GM12878 (cell line): ENCODE measurements at regions not wholly inside any gene's neighbourhood (a gene's known extent, or its start where the extent isn't known, plus 50 kb on each side); places are given as distances from the start of the nearest gene placed in this dataset.

ENCODE experiments used
- ATAC-seq: fragments of 200-7000 bp; cut with Tn5 transposase; 3 replicates; pipeline ENCODE4 v1.9.1; 2020; ENCODE audit warnings: mild to moderate bottlenecking, moderate library complexity
- BruUV-seq: library from RNA; stranded (reverse); fragments of 400-500 nt; replicated peaks from 2 replicates; lab custom pipeline; 2021; lab: Mats Ljungman, UMichigan
- CTCF ChIA-PET: fragments of 300-600 bp; sonication (Branson Sonifier 250); formaldehyde crosslinking; extraction: SDS; loops from one replicate; lab custom pipeline; 2021; ENCODE audit warnings: inconsistent platforms; lab: Yijun Ruan, JAX
- POLR2A ChIA-PET: fragments of 350-600 bp; formaldehyde crosslinking; extraction: SDS; loops from one replicate; lab custom pipeline; 2021; ENCODE audit warnings: inconsistent platforms; lab: Charles Lee
- RAD21 ChIA-PET: fragments of 300-600 bp; sonication (Branson Sonifier 250); formaldehyde crosslinking; loops from one replicate; lab custom pipeline; 2023; ENCODE audit warnings: antibody characterized with exemption; ENCODE audit not compliant: unreplicated experiment; lab: Charles Lee
- SMC1A ChIA-PET: fragments of 300-600 bp; sonication (Branson Sonifier 250); formaldehyde crosslinking; loops from one replicate; lab custom pipeline; 2023; ENCODE audit not compliant: unreplicated experiment, uncharacterized antibody; lab: Charles Lee
- DNase-seq: peaks from one replicate; pipeline ENCODE4 v3.0.0-alpha.2; 2011; ENCODE audit warnings: low read depth, low spot score
- FAIRE-seq: peaks from 3 replicates; lab custom pipeline; 2011; peaks lifted over from hg19 to GRCh38; lab: Jason Lieb, UNC
- H2AFZ ChIP-seq: 2 replicates; pipeline ENCODE4 v1.6.0; 2011; ENCODE audit warnings: low read depth, low read length, control low read depth; ENCODE audit not compliant: control insufficient read depth
- H3K27ac ChIP-seq: 2 replicates; pipeline ENCODE4 v1.5.1; 2011; ENCODE audit warnings: control low read depth; ENCODE audit not compliant: control insufficient read depth, insufficient read depth
- H3K27me3 ChIP-seq, 2 experiments: replicated peaks in 1 of 2; 2 replicates each; pipeline versions ENCODE4 v1.6.0 to v1.6.1; 2011; ENCODE audit warnings: low read length in 1 of 2; ENCODE audit not compliant: control insufficient read depth in 2 of 2, insufficient read depth in 2 of 2
- H3K36me3 ChIP-seq, 2 experiments: 2 replicates each; pipeline ENCODE4 v1.5.1; 2011; ENCODE audit warnings: low read length in 1 of 2; ENCODE audit not compliant: control insufficient read depth in 2 of 2, insufficient read depth in 2 of 2
- H3K4me1 ChIP-seq: 2 replicates; pipeline ENCODE4 v1.6.1; 2011; ENCODE audit warnings: mild to moderate bottlenecking, low read length, moderate library complexity, mixed read lengths; ENCODE audit not compliant: control insufficient read depth, insufficient read depth
- H3K4me2 ChIP-seq: 2 replicates; pipeline ENCODE4 v1.6.0; 2011; ENCODE audit warnings: control low read depth; ENCODE audit not compliant: control insufficient read depth, insufficient read depth
- H3K4me3 ChIP-seq: fragments of 200-600 bp; sonication (generic); 2 replicates; pipeline ENCODE4 v1.5.1; 2016
- H3K79me2 ChIP-seq: 2 replicates; pipeline ENCODE4 v1.6.0; 2011; ENCODE audit warnings: low read length; ENCODE audit not compliant: control insufficient read depth, insufficient read depth
- H3K9ac ChIP-seq: 2 replicates; pipeline ENCODE4 v1.8.0; 2011; ENCODE audit warnings: low read length, control low read depth, mixed read lengths; ENCODE audit not compliant: control insufficient read depth, insufficient read depth
- H3K9me3 ChIP-seq: replicated peaks from 3 replicates; pipeline ENCODE4 v1.5.1; 2011; ENCODE audit warnings: mild to moderate bottlenecking, low read length; ENCODE audit not compliant: control insufficient read depth, insufficient read depth
- H4K20me1 ChIP-seq: 2 replicates; pipeline ENCODE4 v1.6.0; 2011; ENCODE audit not compliant: control insufficient read depth, insufficient read depth
- BACH1 ChIP-seq: fragments of 450-650 bp; IDR thresholded peaks from 2 replicates; pipeline ENCODE4 v1.6.1; 2017; ENCODE audit warnings: mild to moderate bottlenecking, borderline replicate concordance
- BHLHE40 ChIP-seq, 2 experiments: fragments of 450-650 bp in 1 of 2; IDR thresholded peaks; 2 replicates each; pipeline ENCODE4 v1.6.1; 2011 to 2017; ENCODE audit warnings: low read depth in 2 of 2, borderline replicate concordance in 1 of 2, improper control_type of control experiment in 1 of 2, low read length in 1 of 2, mild to moderate bottlenecking in 1 of 2
- CEBPB ChIP-seq, 2 experiments: fragments of 150-350 bp in 1 of 2; IDR thresholded peaks; 2 replicates each; pipeline ENCODE4 v1.6.1; 2012 to 2014; ENCODE audit warnings: low read depth in 2 of 2, low read length in 2 of 2, borderline replicate concordance in 1 of 2, inconsistent platforms in 1 of 2
- EED ChIP-seq: sonication (generic); IDR thresholded peaks from 2 replicates; pipeline ENCODE4 v1.6.1; 2016; ENCODE audit warnings: antibody characterized with exemption, low read depth
- FOS ChIP-seq: IDR thresholded peaks from 3 replicates; pipeline ENCODE4 v1.6.1; 2011; ENCODE audit warnings: borderline replicate concordance; ENCODE audit not compliant: insufficient read length; ENCODE audit errors: extremely low read depth
- HDAC6 ChIP-seq: fragments of 200-600 bp; sonication (generic); IDR thresholded peaks from one replicate; pipeline ENCODE4 v1.8.0; 2017; ENCODE audit warnings: antibody characterized with exemption; ENCODE audit not compliant: unreplicated experiment
- HDGF ChIP-seq: fragments of 450-650 bp; IDR thresholded peaks from 2 replicates; pipeline ENCODE4 v1.6.1; 2016; ENCODE audit warnings: antibody characterized with exemption
- LARP7 ChIP-seq: fragments of 450-650 bp; IDR thresholded peaks from 2 replicates; pipeline ENCODE4 v1.6.1; 2017; ENCODE audit warnings: mild to moderate bottlenecking
- MYC ChIP-seq: IDR thresholded peaks from 2 replicates; pipeline ENCODE4 v1.6.1; 2011; ENCODE audit warnings: mild to moderate bottlenecking, low read length, moderate library complexity, inconsistent platforms; ENCODE audit not compliant: insufficient read depth, insufficient replicate concordance, insufficient read length, severe bottlenecking
- RB1 ChIP-seq: fragments of 450-650 bp; formaldehyde crosslinking; IDR thresholded peaks from 2 replicates; pipeline ENCODE4 v1.6.1; 2017; ENCODE audit warnings: mild to moderate bottlenecking, borderline replicate concordance
- SMAD5 ChIP-seq: IDR thresholded peaks from 2 replicates; pipeline ENCODE4 v1.6.1; 2016; ENCODE audit warnings: antibody characterized with exemption, low read depth
- SP1 ChIP-seq: IDR thresholded peaks from one replicate; pipeline ENCODE4 v1.6.1; 2011; ENCODE audit warnings: low read depth, low read length
- SUZ12 ChIP-seq: fragments of 200-600 bp; sonication (generic); IDR thresholded peaks from one replicate; pipeline ENCODE4 v1.6.1; 2018; ENCODE audit warnings: antibody characterized with exemption, mild to moderate bottlenecking; ENCODE audit not compliant: unreplicated experiment
- TCF3 ChIP-seq: IDR thresholded peaks from 2 replicates; pipeline ENCODE4 v1.6.1; 2012; ENCODE audit warnings: low read depth, mild to moderate bottlenecking, low read length, borderline replicate concordance; ENCODE audit not compliant: insufficient read depth
- WRNIP1 ChIP-seq: IDR thresholded peaks from 2 replicates; pipeline ENCODE4 v1.6.1; 2011; ENCODE audit warnings: low read depth, low read length, improper control_type of control experiment, borderline replicate concordance
- ZNF24 ChIP-seq: fragments of 450-650 bp; IDR thresholded peaks from 2 replicates; pipeline ENCODE4 v1.6.1; 2017; ENCODE audit warnings: antibody characterized with exemption, mild to moderate bottlenecking
- ZZZ3 ChIP-seq: IDR thresholded peaks from 2 replicates; pipeline ENCODE4 v1.6.1; 2011; ENCODE audit warnings: low read depth; ENCODE audit not compliant: control insufficient read depth, insufficient read length
- WGBS: methylation state at CpG from one replicate; pipeline ENCODE4 v1.1.6; 2016; ENCODE audit warnings: low lambda C conversion rate; ENCODE audit not compliant: insufficient replicate concordance, insufficient coverage; ENCODE audit errors: missing lambda C conversion rate; 5-methylcytosine and 5-hydroxymethylcytosine counted together
- in situ Hi-C: fragments of 300-500 bp; cut with MboI; formaldehyde crosslinking; loops from 9 replicates; pipeline ENCODE4 v1.14.3; 2018; ENCODE audit warnings: mixed read lengths
- intact Hi-C: fragments of 100-400 bp; cut with micrococcal nuclease; formaldehyde crosslinking; loops from one replicate; pipeline ENCODE4 v1.14.2; 2022; ENCODE audit not compliant: unreplicated experiment
- TF ChIP-seq, protein P1 (sequence below): fragments of 450-650 bp; formaldehyde crosslinking; IDR thresholded peaks from 2 replicates; pipeline ENCODE4 v1.4.0; 2022; ENCODE audit warnings: mild to moderate bottlenecking, moderate library complexity
- TF ChIP-seq, protein P2 (sequence below): IDR thresholded peaks from 2 replicates; pipeline ENCODE4 v1.6.1; 2011; ENCODE audit warnings: low read depth, low read length, improper control_type of control experiment, borderline replicate concordance
- TF ChIP-seq, protein P3 (sequence below): fragments of 450-650 bp; IDR thresholded peaks from 2 replicates; pipeline ENCODE4 v1.6.1; 2017; ENCODE audit warnings: borderline replicate concordance

DNA sequence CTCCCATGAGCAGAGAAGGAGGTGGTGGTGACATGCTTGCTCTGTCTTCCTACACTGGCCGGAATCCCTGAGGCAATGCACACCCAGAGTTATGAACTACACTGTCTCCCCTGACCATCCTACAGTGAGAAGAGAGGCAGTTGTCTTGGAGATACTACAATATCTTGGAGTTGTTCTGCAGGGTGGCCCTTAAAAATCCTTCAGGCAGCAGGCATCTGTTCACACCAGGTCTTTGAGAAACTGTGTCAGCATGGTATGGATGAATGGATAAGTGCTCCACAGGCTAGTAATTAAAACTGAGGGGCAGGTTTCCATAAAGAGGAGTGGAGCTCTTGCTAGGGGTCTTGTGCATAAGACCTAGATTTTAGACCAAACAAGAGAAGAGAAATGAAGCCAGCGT is 223.7 kb upstream of the COPS8 start (continued):
- TF ChIP-seq MYC (no peak), SMAD5 (no peak), TCF3 (no peak), LARP7 (no peak), ZZZ3 (no peak)
- TF ChIP-seq, protein P1, sequence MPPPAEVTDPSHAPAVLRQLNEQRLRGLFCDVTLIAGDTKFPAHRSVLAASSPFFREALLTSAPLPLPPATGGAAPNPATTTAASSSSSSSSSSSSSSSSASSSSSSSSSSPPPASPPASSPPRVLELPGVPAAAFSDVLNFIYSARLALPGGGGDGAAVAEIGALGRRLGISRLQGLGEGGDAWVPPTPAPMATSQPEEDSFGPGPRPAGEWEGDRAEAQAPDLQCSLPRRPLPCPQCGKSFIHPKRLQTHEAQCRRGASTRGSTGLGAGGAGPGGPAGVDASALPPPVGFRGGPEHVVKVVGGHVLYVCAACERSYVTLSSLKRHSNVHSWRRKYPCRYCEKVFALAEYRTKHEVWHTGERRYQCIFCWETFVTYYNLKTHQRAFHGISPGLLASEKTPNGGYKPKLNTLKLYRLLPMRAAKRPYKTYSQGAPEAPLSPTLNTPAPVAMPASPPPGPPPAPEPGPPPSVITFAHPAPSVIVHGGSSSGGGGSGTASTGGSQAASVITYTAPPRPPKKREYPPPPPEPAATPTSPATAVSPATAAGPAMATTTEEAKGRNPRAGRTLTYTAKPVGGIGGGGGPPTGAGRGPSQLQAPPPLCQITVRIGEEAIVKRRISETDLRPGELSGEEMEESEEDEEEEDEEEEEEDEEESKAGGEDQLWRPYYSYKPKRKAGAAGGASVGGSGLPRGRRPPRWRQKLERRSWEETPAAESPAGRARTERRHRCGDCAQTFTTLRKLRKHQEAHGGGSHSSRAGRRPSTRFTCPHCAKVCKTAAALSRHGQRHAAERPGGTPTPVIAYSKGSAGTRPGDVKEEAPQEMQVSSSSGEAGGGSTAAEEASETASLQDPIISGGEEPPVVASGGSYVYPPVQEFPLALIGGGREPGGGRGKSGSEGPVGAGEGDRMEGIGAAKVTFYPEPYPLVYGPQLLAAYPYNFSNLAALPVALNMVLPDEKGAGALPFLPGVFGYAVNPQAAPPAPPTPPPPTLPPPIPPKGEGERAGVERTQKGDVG (CRISPR knock-in tag), result no peak
- TF ChIP-seq, all 136 proteins: peak for 0

DNA sequence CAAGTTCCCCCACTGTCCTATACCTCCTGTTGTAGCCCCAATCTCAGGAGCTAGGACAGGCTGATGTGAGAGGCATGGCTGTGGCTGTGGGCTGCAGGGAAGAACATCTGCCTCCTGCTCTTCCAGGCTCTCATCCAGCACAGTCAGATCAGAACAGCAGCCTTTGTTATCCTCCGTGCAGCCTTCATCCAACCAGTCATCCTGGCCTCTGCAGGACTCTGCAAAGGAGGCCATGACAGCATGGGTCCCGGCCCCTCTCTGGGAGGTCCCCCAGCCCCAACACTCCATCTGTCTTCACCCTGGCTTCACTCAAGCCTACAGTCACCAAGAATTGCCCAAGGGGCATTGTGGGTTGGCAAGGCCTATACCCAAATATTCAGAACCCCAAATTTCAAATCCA is 223.2 kb upstream of the COPS8 start:
- ChIA-PET SMC1A (no interaction called here), CTCF (no interaction called here)
- FAIRE-seq, result no peak

More for the DNA sequence above, 223.2 kb upstream of the COPS8 start:
- Histone ChIP-seq H3K36me3 (no peaks in the 10 kb centered on the region), H2AFZ (no peak overlapping the region), H3K27ac (no peak overlapping the region), H4K20me1 (no peaks in the 10 kb centered on the region), H3K4me2 (no peak overlapping the region), H3K79me2 (no peaks in the 10 kb centered on the region), H3K9ac (no peak overlapping the region), H3K27me3 (no peaks in the 10 kb centered on the region), H3K4me1 (peaks cover 8% of the 10 kb centered on the region), H3K9me3 (peaks cover 4% of the 10 kb centered on the region; the same call in 2 of the 3 replicates), H3K4me3 (no peak overlapping the region)
- TF ChIP-seq LARP7 (no peak), BACH1 (no peak), FOS (no peak), SUZ12 (no peak), SMAD5 (no peak), SP1 (no peak), BHLHE40 (IDR thresholded peaks at IDR 0.05; ENCODE audit: borderline replicate concordance in 1 of 2, low read depth in 2 of 2, low read length in 1 of 2) (no peak), HDGF (no peak), EED (no peak), WRNIP1 (no peak), HDAC6 (no peak), RB1 (no peak), CEBPB (IDR thresholded peaks at IDR 0.05; ENCODE audit: borderline replicate concordance in 1 of 2, low read depth in 2 of 2, low read length in 2 of 2) (no peak), ZNF24 (no peak)
- TF ChIP-seq, protein P2, sequence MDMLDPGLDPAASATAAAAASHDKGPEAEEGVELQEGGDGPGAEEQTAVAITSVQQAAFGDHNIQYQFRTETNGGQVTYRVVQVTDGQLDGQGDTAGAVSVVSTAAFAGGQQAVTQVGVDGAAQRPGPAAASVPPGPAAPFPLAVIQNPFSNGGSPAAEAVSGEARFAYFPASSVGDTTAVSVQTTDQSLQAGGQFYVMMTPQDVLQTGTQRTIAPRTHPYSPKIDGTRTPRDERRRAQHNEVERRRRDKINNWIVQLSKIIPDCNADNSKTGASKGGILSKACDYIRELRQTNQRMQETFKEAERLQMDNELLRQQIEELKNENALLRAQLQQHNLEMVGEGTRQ, result no peak
- TF ChIP-seq, protein P3, sequence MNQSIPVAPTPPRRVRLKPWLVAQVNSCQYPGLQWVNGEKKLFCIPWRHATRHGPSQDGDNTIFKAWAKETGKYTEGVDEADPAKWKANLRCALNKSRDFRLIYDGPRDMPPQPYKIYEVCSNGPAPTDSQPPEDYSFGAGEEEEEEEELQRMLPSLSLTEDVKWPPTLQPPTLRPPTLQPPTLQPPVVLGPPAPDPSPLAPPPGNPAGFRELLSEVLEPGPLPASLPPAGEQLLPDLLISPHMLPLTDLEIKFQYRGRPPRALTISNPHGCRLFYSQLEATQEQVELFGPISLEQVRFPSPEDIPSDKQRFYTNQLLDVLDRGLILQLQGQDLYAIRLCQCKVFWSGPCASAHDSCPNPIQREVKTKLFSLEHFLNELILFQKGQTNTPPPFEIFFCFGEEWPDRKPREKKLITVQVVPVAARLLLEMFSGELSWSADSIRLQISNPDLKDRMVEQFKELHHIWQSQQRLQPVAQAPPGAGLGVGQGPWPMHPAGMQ, result no peak
- ATAC-seq (no peak), DNase-seq (no peak)
- intact Hi-C loops (no loop called here), in situ Hi-C loops (no loop called here)
- 21% methylated on average over 2 of the region's 2 CpGs for WGBS
- ChIA-PET RAD21 (no interaction called here), POLR2A (no interaction called here)
- no TSS peak for BruUV-seq
